Naive thymus-derived CD4-positive, alpha-beta T cell (primary cell): ENCODE measurements at regions not wholly inside any gene's neighbourhood (a gene's known extent, or its start where the extent isn't known, plus 50 kb on each side); places are given as distances from the start of the nearest gene placed in this dataset.
A peak's percentile ranks its signal among the peaks of the same experiment; 100 is the strongest.

Experiments used
- ATAC-seq: fragments of 150-1000 bp; cut with Tn5 transposase; 2 replicates; pipeline ENCODE4 v1.10.0; 2021; ENCODE audit warnings: mild to moderate bottlenecking, moderate library complexity
- CTCF ChIA-PET: fragments of 350-600 bp; sonication (Branson Sonifier 250); formaldehyde crosslinking; loops from one replicate; lab custom pipeline; 2021; ENCODE audit warnings: antibody characterized with exemption; lab: Charles Lee
- POLR2A ChIA-PET: fragments of 350-600 bp; sonication (Branson Sonifier 250); formaldehyde crosslinking; loops from one replicate; lab custom pipeline; 2021; ENCODE audit warnings: antibody characterized with exemption, inconsistent platforms; lab: Charles Lee
- DNase-seq, 9 donors: peaks; one replicate each; pipeline versions ENCODE4 v3.0.0 to v3.0.0-alpha.2; 2020 to 2022; ENCODE audit warnings: mixed read lengths in 1 of 9
- H3K27ac ChIP-seq: one replicate; pipeline ENCODE4 v1.7.0; 2013; ENCODE audit warnings: mild to moderate bottlenecking, low read depth, low read length, moderate library complexity
- H3K27me3 ChIP-seq, 2 donors: one replicate each; pipeline ENCODE4 v1.7.0; 2013; ENCODE audit warnings: low read length in 2 of 2, mild to moderate bottlenecking in 2 of 2, moderate library complexity in 2 of 2; ENCODE audit not compliant: control insufficient read depth in 2 of 2, insufficient read depth in 2 of 2
- H3K36me3 ChIP-seq, 3 experiments: 1 replicate in 2 of 3; 2 replicates in 1 of 3; pipeline ENCODE4 v1.7.0; 2013; ENCODE audit warnings: low read length in 3 of 3, mild to moderate bottlenecking in 3 of 3, moderate library complexity in 1 of 3; ENCODE audit not compliant: insufficient read depth in 3 of 3, control insufficient read depth in 2 of 3
- H3K4me1 ChIP-seq, 2 donors: one replicate each; pipeline ENCODE4 v1.7.0; 2013; ENCODE audit warnings: low read length in 2 of 2, mild to moderate bottlenecking in 2 of 2, moderate library complexity in 1 of 2; ENCODE audit not compliant: control insufficient read depth in 2 of 2, insufficient read depth in 2 of 2
- H3K4me3 ChIP-seq: 2 replicates; pipeline ENCODE4 v1.7.0; 2013; ENCODE audit warnings: mild to moderate bottlenecking, low read length
- H3K9me3 ChIP-seq, 3 experiments: 1 replicate in 2 of 3; 2 replicates in 1 of 3; pipeline ENCODE4 v1.7.0; 2013; ENCODE audit warnings: low read length in 3 of 3; ENCODE audit not compliant: control insufficient read depth in 2 of 3
- H3K27ac Mint-ChIP-seq, 9 donors: one replicate each; pipeline ENCODE4 v1.8.0; 2020 to 2022; ENCODE audit warnings: mixed read lengths in 9 of 9, mild to moderate bottlenecking in 8 of 9, moderate library complexity in 5 of 9, inconsistent platforms in 2 of 9
- H3K27me3 Mint-ChIP-seq, 5 donors: one replicate each; pipeline ENCODE4 v1.8.0; 2021 to 2022; ENCODE audit warnings: mixed read lengths in 5 of 5, mild to moderate bottlenecking in 1 of 5
- H3K36me3 Mint-ChIP-seq, 5 donors: one replicate each; pipeline ENCODE4 v1.8.0; 2020 to 2022; ENCODE audit warnings: mixed read lengths in 5 of 5, mild to moderate bottlenecking in 3 of 5, inconsistent platforms in 1 of 5
- H3K4me1 Mint-ChIP-seq, 7 donors: one replicate each; pipeline ENCODE4 v1.8.0; 2020 to 2022; ENCODE audit warnings: mixed read lengths in 7 of 7, mild to moderate bottlenecking in 3 of 7, inconsistent platforms in 1 of 7
- H3K4me3 Mint-ChIP-seq, 10 donors: one replicate each; pipeline ENCODE4 v1.8.0; 2020 to 2022; ENCODE audit warnings: mild to moderate bottlenecking in 10 of 10, mixed read lengths in 10 of 10, moderate library complexity in 6 of 10, inconsistent platforms in 2 of 10
- H3K9me3 Mint-ChIP-seq, 11 donors: one replicate each; pipeline ENCODE4 v1.8.0; 2020 to 2022; ENCODE audit warnings: mixed read lengths in 11 of 11, mild to moderate bottlenecking in 4 of 11, inconsistent platforms in 1 of 11, moderate library complexity in 1 of 11
- intact Hi-C, 2 donors: fragments of 100-400 bp; cut with micrococcal nuclease; formaldehyde crosslinking; loops; one replicate each; pipeline ENCODE4 v1.15.1; 2023

- H3K4me3 ChIP-seq: no peak overlapping the region
- H3K4me1 Mint-ChIP-seq: peaks cover 0 to 6% (median 0%) of the 10 kb centered on the region in 7 donors
- no peaks in the 10 kb centered on the region for H3K9me3 Mint-ChIP-seq
- H3K9me3 ChIP-seq: no peaks in the 10 kb centered on the region
- H3K27me3 Mint-ChIP-seq: peaks cover 9 to 46% (median 38%) of the 10 kb centered on the region in 5 donors
- no peak overlapping the region for H3K27ac ChIP-seq
- ChIA-PET POLR2A (no interaction called here), CTCF (no interaction called here)
- no peaks in the 10 kb centered on the region for H3K36me3 ChIP-seq
- H3K36me3 Mint-ChIP-seq: no peaks in the 10 kb centered on the region
- no peak for DNase-seq
- intact Hi-C loops: no loop called here
- no peak overlapping the region for H3K4me3 Mint-ChIP-seq
- no peak for ATAC-seq
- no peaks in the 10 kb centered on the region for H3K27me3 ChIP-seq
- H3K4me1 ChIP-seq: no peaks in the 10 kb centered on the region
- no peak overlapping the region for H3K27ac Mint-ChIP-seq
These were observed 148.7 kb upstream of the ZNF644 start for GRCh38 chr1:91170571-91170970.

- CTCF ChIA-PET: interaction anchor here (0.6 to 2.6 kb wide), 12 partner anchors 9 to 1384 kb away, joined by 3 to 9 read pairs (median 3); no protein-coding TSS in a partner anchor
- H3K9me3 Mint-ChIP-seq: no peaks in the 10 kb centered on the region
- H3K36me3 Mint-ChIP-seq: no peaks in the 10 kb centered on the region
- no peaks in the 10 kb centered on the region for H3K9me3 ChIP-seq
- peaks cover 0 to 6% (median 0%) of the 10 kb centered on the region in 7 donors for H3K4me1 Mint-ChIP-seq
- H3K27me3 ChIP-seq: no peaks in the 10 kb centered on the region
- peak in 5 of 9 donors; percentile 4 to 13 (median 7) for DNase-seq
- no peak overlapping the region for H3K4me3 ChIP-seq
- no peak overlapping the region for H3K27ac ChIP-seq
- intact Hi-C loops: loop anchor here (2.0 to 10.0 kb wide), 10 partner anchors 111 to 1129 kb away; partner anchors contain the start of genes CDC7 (in 1 of the 2), GLMN (in 1 of the 2) and RPAP2 (in 1 of the 2)
- no peaks in the 10 kb centered on the region for H3K36me3 ChIP-seq
- POLR2A ChIA-PET: no interaction called here
- no peaks in the 10 kb centered on the region for H3K4me1 ChIP-seq
- ATAC-seq: peak; percentile 51
- H3K27me3 Mint-ChIP-seq: peaks cover 0 to 8% (median 0%) of the 10 kb centered on the region in 5 donors
- H3K27ac Mint-ChIP-seq: no peak overlapping the region
- no peak overlapping the region for H3K4me3 Mint-ChIP-seq
These were observed 144.4 kb upstream of the ZNF644 start for GRCh38 chr1:91166106-91166712.

GRCh38 chr1:91165033-91165654, 143.3 kb upstream of the ZNF644 start:
- Mint-ChIP-seq H3K4me1 (peaks cover 0 to 6% (median 0%) of the 10 kb centered on the region in 7 donors), H3K27ac (peak overlapping the region in 1 of 9 donors; percentile 49), H3K9me3 (no peaks in the 10 kb centered on the region), H3K4me3 (no peak overlapping the region), H3K27me3 (peaks cover 0 to 8% (median 0%) of the 10 kb centered on the region in 5 donors), H3K36me3 (no peaks in the 10 kb centered on the region)
- Histone ChIP-seq H3K4me3 (no peak overlapping the region), H3K27me3 (no peaks in the 10 kb centered on the region), H3K9me3 (no peaks in the 10 kb centered on the region), H3K27ac (no peak overlapping the region), H3K36me3 (no peaks in the 10 kb centered on the region), H3K4me1 (no peaks in the 10 kb centered on the region)
- DNase-seq (peak; percentile 5 to 72 (median 42)), ATAC-seq (peak; percentile 78)
- intact Hi-C loops: loop anchor here (1.0 to 10.0 kb wide), 12 partner anchors 112 to 1130 kb away; partner anchors contain the start of genes CDC7 (in 1 of the 2), GLMN (in 1 of the 2) and RPAP2 (in 1 of the 2)
- ChIA-PET CTCF (interaction anchor here (0.7 to 2.6 kb wide), 10 partner anchors 9 to 1383 kb away, joined by 3 to 9 read pairs (median 3); no protein-coding TSS in a partner anchor), POLR2A (no interaction called here)

- POLR2A ChIA-PET: no interaction called here
- no peaks in the 10 kb centered on the region for H3K9me3 ChIP-seq
- ATAC-seq: no peak
- Mint-ChIP-seq H3K27ac (no peak overlapping the region), H3K36me3 (no peaks in the 10 kb centered on the region), H3K4me1 (peaks cover 0 to 6% (median 0%) of the 10 kb centered on the region in 7 donors), H3K4me3 (no peak overlapping the region), H3K27me3 (peaks cover 0 to 5% (median 0%) of the 10 kb centered on the region in 5 donors), H3K9me3 (no peaks in the 10 kb centered on the region)
- CTCF ChIA-PET: no interaction called here
- no peak overlapping the region for H3K4me3 ChIP-seq
- intact Hi-C loops: loop anchor here (10.0 kb wide), 3 partner anchors 358 to 1132 kb away; partner anchors contain the start of genes GLMN (in 1 of the 2) and RPAP2 (in 1 of the 2)
- no peak for DNase-seq
- no peaks in the 10 kb centered on the region for H3K4me1 ChIP-seq
- H3K36me3 ChIP-seq: no peaks in the 10 kb centered on the region
- H3K27ac ChIP-seq: no peak overlapping the region
- H3K27me3 ChIP-seq: no peaks in the 10 kb centered on the region
These were observed 140.8 kb upstream of the ZNF644 start for GRCh38 chr1:91162613-91163012.

GRCh38 chr1:91161749-91162148, 139.9 kb upstream of the ZNF644 start:
- Mint-ChIP-seq H3K27me3 (no peaks in the 10 kb centered on the region), H3K4me1 (peaks cover 0 to 6% (median 0%) of the 10 kb centered on the region in 7 donors), H3K4me3 (no peak overlapping the region), H3K36me3 (no peaks in the 10 kb centered on the region), H3K27ac (peak overlapping the region in 1 of 9 donors; percentile 28), H3K9me3 (no peaks in the 10 kb centered on the region)
- intact Hi-C loops: loop anchor here (10.0 kb wide), 3 partner anchors 357 to 1133 kb away; partner anchors contain the start of genes GLMN (in 1 of the 2) and RPAP2 (in 1 of the 2)
- Histone ChIP-seq H3K9me3 (no peaks in the 10 kb centered on the region), H3K4me3 (no peak overlapping the region), H3K27ac (no peak overlapping the region), H3K36me3 (no peaks in the 10 kb centered on the region), H3K27me3 (no peaks in the 10 kb centered on the region), H3K4me1 (no peaks in the 10 kb centered on the region)
- ChIA-PET POLR2A (no interaction called here), CTCF (no interaction called here)
- DNase-seq (no peak), ATAC-seq (no peak)

GRCh38 chr1:91161166-91161565, 139.3 kb upstream of the ZNF644 start:
- Histone ChIP-seq H3K27ac (no peak overlapping the region), H3K9me3 (no peaks in the 10 kb centered on the region), H3K27me3 (no peaks in the 10 kb centered on the region), H3K36me3 (no peaks in the 10 kb centered on the region), H3K4me3 (no peak overlapping the region), H3K4me1 (no peaks in the 10 kb centered on the region)
- Mint-ChIP-seq H3K27me3 (no peaks in the 10 kb centered on the region), H3K4me3 (no peak overlapping the region), H3K36me3 (no peaks in the 10 kb centered on the region), H3K27ac (peak overlapping the region in 1 of 9 donors; percentile 28), H3K9me3 (no peaks in the 10 kb centered on the region), H3K4me1 (peaks cover 0 to 6% (median 0%) of the 10 kb centered on the region in 7 donors)
- ChIA-PET CTCF (no interaction called here), POLR2A (no interaction called here)
- ATAC-seq (no peak), DNase-seq (no peak)
- intact Hi-C loops: loop anchor here (10.0 kb wide), 3 partner anchors 356 to 1134 kb away; partner anchors contain the start of genes GLMN (in 1 of the 2) and RPAP2 (in 1 of the 2)
